OCI-LY3 (cell line): ENCODE measurements at regions not wholly inside any gene's neighbourhood (a gene's known extent, or its start where the extent isn't known, plus 50 kb on each side); places are given as distances from the start of the nearest gene placed in this dataset.
"Not testable (repeated sequence)": the region's sequence is repeated elsewhere in the genome, so short reads cannot be mapped to it uniquely, and the experiment has no call there.

Source experiments
- H2AFZ ChIP-seq: fragments of 200-600, 300-600 bp; shearing (Covaris generic); 2 replicates; pipeline ENCODE4 v1.6.0; 2014; ENCODE audit warnings: antibody characterized with exemption, low read depth, low read length
- H3K27ac ChIP-seq: fragments of 200-600, 300-600 bp; sonication (generic); 2 replicates; pipeline ENCODE4 v1.5.1; 2014; ENCODE audit warnings: mild to moderate bottlenecking, low read length, moderate library complexity, mixed read lengths
- H3K27me3 ChIP-seq: fragments of 200-600, 300-600 bp; sonication (generic); 2 replicates; pipeline ENCODE4 v1.6.1; 2014; ENCODE audit warnings: low read depth, low read length, mixed read lengths
- H3K36me3 ChIP-seq: fragments of 200-600, 300-600 bp; sonication (generic); replicated peaks from 2 replicates; pipeline ENCODE3; 2014; ENCODE audit warnings: low read depth, low read length, mixed read lengths
- H3K4me1 ChIP-seq: fragments of 300-600, 200-600 bp; sonication (generic); 2 replicates; pipeline ENCODE4 v1.6.1; 2014; ENCODE audit warnings: low read length, mixed read lengths
- H3K4me2 ChIP-seq: fragments of 200-600, 300-600 bp; sonication (generic); 2 replicates; pipeline ENCODE4 v1.6.1; 2014; ENCODE audit warnings: low read length, mixed read lengths
- H3K4me3 ChIP-seq: fragments of 300-600, 200-600 bp; sonication (generic); 2 replicates; pipeline ENCODE4 v1.5.1; 2014; ENCODE audit warnings: antibody characterized with exemption, mild to moderate bottlenecking, low read length, moderate library complexity
- H3K79me2 ChIP-seq: fragments of 300-600, 200-600 bp; shearing (Covaris generic); 2 replicates; pipeline ENCODE4 v1.6.1; 2014; ENCODE audit warnings: mild to moderate bottlenecking, low read length, mixed read lengths
- H3K9ac ChIP-seq: fragments of 300-600, 200-600 bp; shearing (Covaris generic); 2 replicates; pipeline ENCODE4 v1.6.0; 2014; ENCODE audit warnings: mild to moderate bottlenecking, low read length, moderate library complexity
- H3K9me3 ChIP-seq: fragments of 200-600, 300-600 bp; shearing (Covaris generic); 2 replicates; pipeline ENCODE4 v1.6.1; 2014; ENCODE audit warnings: low read length, mixed read lengths; ENCODE audit not compliant: insufficient read depth
- H4K20me1 ChIP-seq: fragments of 200-600, 300-600 bp; sonication (generic); 2 replicates; pipeline ENCODE4 v1.6.1; 2016; ENCODE audit warnings: low read length, mixed read lengths; ENCODE audit not compliant: insufficient read depth
- CTCF ChIP-seq: fragments of 200-600, 300-600 bp; sonication (generic); IDR thresholded peaks from 2 replicates; pipeline ENCODE4 v1.5.1; 2014; ENCODE audit warnings: antibody characterized with exemption, low read length, low read depth
- EZH2phosphoT487 ChIP-seq: fragments of 200-600 bp; shearing (Covaris generic); IDR thresholded peaks from 2 replicates; pipeline ENCODE4 v1.6.1; 2018; ENCODE audit warnings: antibody characterized with exemption, mixed run types, low read depth

GRCh38 chr4:137420901-137421396 is 111.3 kb downstream of the PCDH18 start:
- no peaks in the 10 kb centered on the region for H3K36me3 ChIP-seq
- no peak overlapping the region for H3K27ac ChIP-seq
- no peaks in the 10 kb centered on the region for H3K79me2 ChIP-seq
- no peaks in the 10 kb centered on the region for H3K27me3 ChIP-seq
- no peak for TF ChIP-seq CTCF
- no peak for TF ChIP-seq EZH2phosphoT487
- H3K4me1 ChIP-seq = no peaks in the 10 kb centered on the region
- no peak overlapping the region for H3K4me2 ChIP-seq
- no peak overlapping the region for H3K4me3 ChIP-seq
- H3K9me3 ChIP-seq = no peaks in the 10 kb centered on the region
- H3K9ac ChIP-seq = no peak overlapping the region
- H4K20me1 ChIP-seq = no peaks in the 10 kb centered on the region
- no peak overlapping the region for H2AFZ ChIP-seq

DNA sequence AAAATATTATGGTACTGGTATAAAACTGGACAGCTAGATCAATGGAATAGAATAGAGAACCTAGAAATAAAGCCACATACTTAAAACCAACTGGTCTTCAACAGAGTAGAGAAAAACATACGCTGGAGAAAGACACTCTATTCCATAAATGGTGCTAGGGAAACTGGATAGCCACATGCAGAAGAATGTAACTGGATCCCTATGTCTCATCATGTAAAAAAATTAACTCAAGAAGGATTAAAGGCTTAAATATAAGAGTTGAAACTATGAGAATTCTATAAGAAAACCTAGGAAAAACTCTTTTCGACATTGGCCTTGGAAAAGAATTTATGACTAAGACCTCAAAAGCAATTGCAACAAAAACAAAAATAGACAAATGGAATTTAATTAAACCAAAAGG is 114.6 kb downstream of the PCDH18 start:
- no peaks in the 10 kb centered on the region for H3K4me1 ChIP-seq
- H3K4me3 ChIP-seq = no peak overlapping the region
- no peaks in the 10 kb centered on the region for H4K20me1 ChIP-seq
- no peak overlapping the region for H2AFZ ChIP-seq
- H3K79me2 ChIP-seq = no peaks in the 10 kb centered on the region
- no peaks in the 10 kb centered on the region for H3K36me3 ChIP-seq
- no peak for TF ChIP-seq EZH2phosphoT487
- H3K4me2 ChIP-seq = no peak overlapping the region
- H3K27ac ChIP-seq = no peak overlapping the region
- H3K9me3 ChIP-seq = no peaks in the 10 kb centered on the region
- H3K9ac ChIP-seq = no peak overlapping the region
- H3K27me3 ChIP-seq = no peaks in the 10 kb centered on the region

DNA sequence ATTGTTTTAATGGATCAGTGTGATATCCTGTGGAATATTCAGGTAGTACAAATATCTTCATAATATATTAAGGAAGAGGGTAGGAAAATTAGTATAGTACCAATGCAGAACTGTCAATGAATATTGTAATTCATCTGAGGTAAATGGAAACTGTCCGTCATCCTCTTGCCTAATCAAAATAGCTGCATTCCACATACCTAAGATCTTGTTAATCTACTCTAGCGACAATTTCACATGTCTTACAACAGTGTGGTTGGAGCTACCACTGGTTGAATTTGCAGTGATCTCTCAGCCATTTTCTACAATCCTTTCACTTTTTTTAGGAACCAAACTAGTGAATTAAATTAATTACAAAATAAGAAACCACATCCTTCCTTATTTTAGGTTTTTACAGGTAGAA is 117.5 kb downstream of the PCDH18 start:
- H3K79me2 ChIP-seq = no peaks in the 10 kb centered on the region
- no peak overlapping the region for H3K27ac ChIP-seq
- no peak for TF ChIP-seq CTCF
- no peak for TF ChIP-seq EZH2phosphoT487
- no peak overlapping the region for H3K4me3 ChIP-seq
- no peaks in the 10 kb centered on the region for H3K36me3 ChIP-seq
- no peak overlapping the region for H3K9ac ChIP-seq
- no peak overlapping the region for H3K4me2 ChIP-seq
- H2AFZ ChIP-seq = no peak overlapping the region
- H4K20me1 ChIP-seq = no peaks in the 10 kb centered on the region
- H3K4me1 ChIP-seq = no peaks in the 10 kb centered on the region
- no peaks in the 10 kb centered on the region for H3K27me3 ChIP-seq
- H3K9me3 ChIP-seq = no peaks in the 10 kb centered on the region

GRCh38 chr4:137408527-137409177 is 123.6 kb downstream of the PCDH18 start:
- no peaks in the 10 kb centered on the region for H3K79me2 ChIP-seq
- no peaks in the 10 kb centered on the region for H3K36me3 ChIP-seq
- no peak overlapping the region for H3K27ac ChIP-seq
- H3K4me2 ChIP-seq = no peak overlapping the region
- TF ChIP-seq CTCF (no peak), EZH2phosphoT487 (no peak)
- H3K9ac ChIP-seq = no peak overlapping the region
- H4K20me1 ChIP-seq = no peaks in the 10 kb centered on the region
- H2AFZ ChIP-seq = no peak overlapping the region
- no peak overlapping the region for H3K4me3 ChIP-seq
- H3K27me3 ChIP-seq = no peaks in the 10 kb centered on the region
- H3K4me1 ChIP-seq = no peaks in the 10 kb centered on the region
- no peaks in the 10 kb centered on the region for H3K9me3 ChIP-seq

GRCh38 chr4:137405833-137406232 is 126.5 kb downstream of the PCDH18 start:
- H3K4me2 ChIP-seq, H3K36me3 ChIP-seq, H3K4me1 ChIP-seq, H3K9ac ChIP-seq, H3K79me2 ChIP-seq, H3K9me3 ChIP-seq, H4K20me1 ChIP-seq, H3K27me3 ChIP-seq, H2AFZ ChIP-seq, H3K27ac ChIP-seq, H3K4me3 ChIP-seq: not testable (repeated sequence)
